SKM-1 (cell line): ENCODE measurements at regions not wholly inside any gene's neighbourhood (a gene's known extent, or its start where the extent isn't known, plus 50 kb on each side); places are given as distances from the start of the nearest gene placed in this dataset.
A peak's percentile ranks its signal among the peaks of the same experiment; 100 is the strongest.

ENCODE experiments used
- DNase-seq: peaks from one replicate; lab custom pipeline; 2025; ENCODE audit not compliant: unreplicated experiment; lab: John Stamatoyannopoulos, UW

- DNase-seq: no peak
Measured at GRCh38 chr3:83513051-83513450, 1445.7 kb upstream of the CADM2 start.

GRCh38 chr3:83513677-83514076, 1445.1 kb upstream of the CADM2 start:
- no peak for DNase-seq

GRCh38 chr3:83514130-83514914, 1444.5 kb upstream of the CADM2 start:
- DNase-seq: no peak

GRCh38 chr3:83515123-83515522, 1443.7 kb upstream of the CADM2 start:
- no peak for DNase-seq

- DNase-seq: peak; percentile 84
Measured at GRCh38 chr3:83523470-83524073, 1435.2 kb upstream of the CADM2 start.

- no peak for DNase-seq
Measured at GRCh38 chr3:83524901-83525300, 1433.9 kb upstream of the CADM2 start.

GRCh38 chr3:83559082-83559481, 1399.7 kb upstream of the CADM2 start:
- peak; percentile 5 for DNase-seq

GRCh38 chr3:83567935-83568334, 1390.9 kb upstream of the CADM2 start:
- no peak for DNase-seq

GRCh38 chr3:83581546-83581945, 1377.2 kb upstream of the CADM2 start:
- no peak for DNase-seq

- DNase-seq: no peak
Measured at GRCh38 chr3:83601704-83602103, 1357.1 kb upstream of the CADM2 start.

- no peak for DNase-seq
Measured at GRCh38 chr3:83622526-83622925, 1336.3 kb upstream of the CADM2 start.

GRCh38 chr3:83625261-83625660, 1333.5 kb upstream of the CADM2 start:
- no peak for DNase-seq

- no peak for DNase-seq
Measured at GRCh38 chr3:83628471-83628870, 1330.3 kb upstream of the CADM2 start.

- DNase-seq: no peak
Measured at GRCh38 chr3:83632526-83632925, 1326.3 kb upstream of the CADM2 start.

GRCh38 chr3:83633758-83634157, 1325.0 kb upstream of the CADM2 start:
- no peak for DNase-seq

GRCh38 chr3:83649692-83650091, 1309.1 kb upstream of the CADM2 start:
- DNase-seq: no peak

GRCh38 chr3:83655083-83655482, 1303.7 kb upstream of the CADM2 start:
- DNase-seq: no peak

- no peak for DNase-seq
Measured at GRCh38 chr3:83662381-83662960, 1296.3 kb upstream of the CADM2 start.

GRCh38 chr3:83670416-83670815, 1288.4 kb upstream of the CADM2 start:
- DNase-seq: no peak

- DNase-seq: no peak
Measured at GRCh38 chr3:83683937-83684598, 1274.7 kb upstream of the CADM2 start.

- DNase-seq: no peak
Measured at GRCh38 chr3:83706669-83707068, 1252.1 kb upstream of the CADM2 start.

- DNase-seq: no peak
Measured at GRCh38 chr3:83715307-83715706, 1243.5 kb upstream of the CADM2 start.
